H9 (cell line): ENCODE measurements at regions not wholly inside any gene's neighbourhood (a gene's known extent, or its start where the extent isn't known, plus 50 kb on each side); places are given as distances from the start of the nearest gene placed in this dataset.

Experiments used
- DNase-seq: peaks from one replicate; pipeline ENCODE4 v3.0.0-alpha.2; 2017
- H2AFZ ChIP-seq: one replicate; pipeline ENCODE4 v1.6.1; 2013; ENCODE audit warnings: mild to moderate bottlenecking, low read length, control low read depth, moderate library complexity
- H2AK5ac ChIP-seq: 2 replicates; pipeline ENCODE4 v1.6.1; 2013; ENCODE audit warnings: low read length, control low read depth, mixed read lengths; ENCODE audit not compliant: insufficient read length
- H2BK120ac ChIP-seq: one replicate; pipeline ENCODE4 v1.6.1; 2013; ENCODE audit warnings: low read depth, mild to moderate bottlenecking, low read length, control low read depth, inconsistent platforms; ENCODE audit not compliant: poor library complexity, severe bottlenecking
- H2BK12ac ChIP-seq: 2 replicates; pipeline ENCODE4 v1.6.1; 2013; ENCODE audit warnings: low read length, control low read depth, mixed read lengths, low read depth; ENCODE audit not compliant: insufficient read length
- H2BK15ac ChIP-seq: 2 replicates; pipeline ENCODE4 v1.6.1; 2013; ENCODE audit warnings: low read depth, low read length, control low read depth
- H2BK20ac ChIP-seq: one replicate; pipeline ENCODE4 v1.6.1; 2013; ENCODE audit warnings: low read depth, mild to moderate bottlenecking, low read length, control low read depth, inconsistent platforms; ENCODE audit not compliant: poor library complexity, severe bottlenecking
- H2BK5ac ChIP-seq: 2 replicates; pipeline ENCODE4 v1.6.1; 2013; ENCODE audit warnings: low read length, control low read depth, mixed read lengths; ENCODE audit not compliant: insufficient read length
- H3K14ac ChIP-seq: 2 replicates; pipeline ENCODE4 v1.6.1; 2013; ENCODE audit warnings: low read length, control low read depth; ENCODE audit not compliant: insufficient read depth
- H3K18ac ChIP-seq: 2 replicates; pipeline ENCODE4 v1.6.1; 2013; ENCODE audit warnings: low read depth, mild to moderate bottlenecking, mixed read lengths, low read length, control low read depth; ENCODE audit not compliant: insufficient read length
- H3K23ac ChIP-seq: 2 replicates; pipeline ENCODE4 v1.6.1; 2013; ENCODE audit warnings: low read length, control low read depth, mixed read lengths, low read depth; ENCODE audit not compliant: insufficient read length
- H3K23me2 ChIP-seq: 2 replicates; pipeline ENCODE4 v1.6.1; 2013; ENCODE audit warnings: low read depth, mild to moderate bottlenecking, mixed read lengths, low read length, control low read depth; ENCODE audit not compliant: insufficient read length, poor library complexity, severe bottlenecking
- H3K27ac ChIP-seq: 2 replicates; pipeline ENCODE4 v1.5.1; 2013; ENCODE audit warnings: low read length, control low read depth, mixed read lengths, low read depth; ENCODE audit not compliant: insufficient read length
- H3K27me3 ChIP-seq: 2 replicates; pipeline ENCODE4 v1.6.1; 2013; ENCODE audit warnings: low read length, control low read depth, inconsistent platforms; ENCODE audit not compliant: insufficient read depth
- H3K4ac ChIP-seq: 2 replicates; pipeline ENCODE4 v1.6.1; 2013; ENCODE audit warnings: low read depth, mild to moderate bottlenecking, control low read depth, inconsistent platforms, low read length, moderate library complexity
- H3K4me1 ChIP-seq: 2 replicates; pipeline ENCODE4 v1.6.1; 2013; ENCODE audit warnings: low read length, control low read depth, inconsistent platforms; ENCODE audit not compliant: insufficient read depth
- H3K4me2 ChIP-seq: 2 replicates; pipeline ENCODE4 v1.6.1; 2013; ENCODE audit warnings: low read length, control low read depth, mixed read lengths; ENCODE audit not compliant: insufficient read length, insufficient read depth
- H3K56ac ChIP-seq: 2 replicates; pipeline ENCODE4 v1.6.1; 2013; ENCODE audit warnings: low read depth, mild to moderate bottlenecking, mixed read lengths, low read length, control low read depth; ENCODE audit not compliant: insufficient read length
- H3K79me1 ChIP-seq: 2 replicates; pipeline ENCODE4 v1.6.1; 2013; ENCODE audit warnings: low read depth, mild to moderate bottlenecking, moderate library complexity, low read length, control low read depth, inconsistent platforms; ENCODE audit not compliant: insufficient read depth, poor library complexity, severe bottlenecking
- H3K79me2 ChIP-seq: 2 replicates; pipeline ENCODE4 v1.6.1; 2013; ENCODE audit warnings: low read length, control low read depth, inconsistent platforms; ENCODE audit not compliant: insufficient read depth
- H3K9ac ChIP-seq: 2 replicates; pipeline ENCODE4 v1.6.1; 2013; ENCODE audit warnings: low read length, control low read depth, mixed read lengths; ENCODE audit not compliant: insufficient read length; ENCODE audit errors: extremely low read depth
- H3K9me3 ChIP-seq: one replicate; pipeline ENCODE4 v1.6.1; 2013; ENCODE audit warnings: low read depth, low read length, inconsistent platforms; ENCODE audit not compliant: control insufficient read depth
- H3T11ph ChIP-seq: one replicate; pipeline ENCODE4 v1.6.1; 2013; ENCODE audit warnings: mild to moderate bottlenecking, low read length, control low read depth, inconsistent platforms
- H4K20me1 ChIP-seq: one replicate; pipeline ENCODE4 v1.6.1; 2013; ENCODE audit not compliant: control insufficient read depth, insufficient read length, insufficient read depth
- H4K5ac ChIP-seq: 2 replicates; pipeline ENCODE4 v1.6.1; 2013; ENCODE audit warnings: low read depth, mild to moderate bottlenecking, mixed read lengths, low read length, control low read depth; ENCODE audit not compliant: insufficient read length
- H4K8ac ChIP-seq: replicated peaks from 2 replicates; pipeline ENCODE4 v1.6.1; 2013; ENCODE audit warnings: low read length, control low read depth, mixed read lengths, low read depth; ENCODE audit not compliant: insufficient read length
- H4K91ac ChIP-seq: 2 replicates; pipeline ENCODE4 v1.6.1; 2013; ENCODE audit warnings: low read depth, mild to moderate bottlenecking, moderate library complexity, mixed read lengths, low read length, control low read depth; ENCODE audit not compliant: insufficient read length
- H3K27ac Mint-ChIP-seq, 3 experiments: 2 replicates in 2 of 3; 3 replicates in 1 of 3; pipeline ENCODE4 v1.8.0; 2020 to 2021; ENCODE audit warnings: mixed read lengths in 3 of 3, mild to moderate bottlenecking in 1 of 3, moderate library complexity in 1 of 3
- H3K27me3 Mint-ChIP-seq: 2 replicates; pipeline ENCODE4 v1.8.0; 2021; ENCODE audit warnings: low read depth, mild to moderate bottlenecking, moderate library complexity, mixed read lengths
- H3K36me3 Mint-ChIP-seq, 3 experiments: 2 replicates in 2 of 3; 3 replicates in 1 of 3; pipeline ENCODE4 v1.8.0; 2020 to 2021; ENCODE audit warnings: low read depth in 3 of 3, mixed read lengths in 3 of 3; ENCODE audit not compliant: insufficient read depth in 1 of 3
- H3K4me1 Mint-ChIP-seq, 2 experiments: 2 replicates each; pipeline ENCODE4 v1.8.0; 2020; ENCODE audit warnings: mixed read lengths in 2 of 2
- H3K4me3 Mint-ChIP-seq, 2 experiments: 2 replicates in 1 of 2; 3 replicates in 1 of 2; pipeline ENCODE4 v1.8.0; 2020 to 2021; ENCODE audit warnings: mild to moderate bottlenecking in 2 of 2, mixed read lengths in 2 of 2, moderate library complexity in 1 of 2
- H3K9me3 Mint-ChIP-seq, 2 experiments: 2 replicates in 1 of 2; 3 replicates in 1 of 2; pipeline ENCODE4 v1.8.0; 2020; ENCODE audit warnings: mild to moderate bottlenecking in 2 of 2, mixed read lengths in 2 of 2, moderate library complexity in 1 of 2
- CTCF ChIP-seq: fragments of 200-600 bp; sonication (generic); conservative IDR thresholded peaks from 3 replicates; pipeline ENCODE4 v1.8.0; 2021; ENCODE audit warnings: antibody characterized with exemption, mild to moderate bottlenecking

- Mint-ChIP-seq H3K36me3 (peaks cover 3 to 8% (median 4%) of the 10 kb centered on the region in 3 experiments; a peak in 5 of 7 replicates), H3K27me3 (peaks cover 4% of the 10 kb centered on the region), H3K9me3 (peaks cover 4 to 7% of the 10 kb centered on the region in 2 experiments; a peak in 4 of 5 replicates), H3K4me3 (no peak overlapping the region), H3K4me1 (peaks cover 4 to 9% of the 10 kb centered on the region in 2 experiments; a peak in 1 of 4 replicates), H3K27ac (no peak overlapping the region)
- Histone ChIP-seq H3K14ac (no peak overlapping the region), H2BK15ac (no peak overlapping the region), H3K79me2 (no peaks in the 10 kb centered on the region), H2BK5ac (no peak overlapping the region), H4K5ac (no peak overlapping the region), H3K56ac (no peak overlapping the region), H4K91ac (no peak overlapping the region), H2BK20ac (no peak overlapping the region), H3K23ac (no peak overlapping the region), H3K4ac (no peak overlapping the region), H3K27ac (no peak overlapping the region), H3K18ac (no peak overlapping the region), H3K9ac (no peak overlapping the region), H3K4me1 (no peaks in the 10 kb centered on the region), H3K9me3 (no peaks in the 10 kb centered on the region), H3K79me1 (no peaks in the 10 kb centered on the region), H3K23me2 (peaks cover 2% of the 10 kb centered on the region), H3T11ph (no peak overlapping the region), H2AK5ac (no peak overlapping the region), H2BK120ac (no peak overlapping the region), H2BK12ac (no peak overlapping the region), H4K8ac (no peak overlapping the region), H2AFZ (no peak overlapping the region), H3K27me3 (no peaks in the 10 kb centered on the region), H4K20me1 (no peaks in the 10 kb centered on the region), H3K4me2 (no peak overlapping the region)
- no peak for DNase-seq
- TF ChIP-seq CTCF = no peak
Observed at GRCh38 chr18:33814546-33814945, 236.5 kb downstream of the ASXL3 start.
